WTC11 (cell line): ENCODE measurements at regions not wholly inside any gene's neighbourhood (a gene's known extent, or its start where the extent isn't known, plus 50 kb on each side); places are given as distances from the start of the nearest gene placed in this dataset.

Experiments
- ATAC-seq: fragments of 200-7000 bp; cut with Tn5 transposase; 2 replicates; pipeline ENCODE4 v1.10.0; 2021; ENCODE audit warnings: mild to moderate bottlenecking, moderate library complexity
- CTCF ChIA-PET: fragments of 300-600 bp; sonication (Branson Sonifier 250); formaldehyde crosslinking; loops from one replicate; lab custom pipeline; 2021; ENCODE audit warnings: antibody characterized with exemption; lab: Charles Lee
- POLR2A ChIA-PET: fragments of 350-600 bp; sonication (Branson Sonifier 250); formaldehyde crosslinking; loops from one replicate; lab custom pipeline; 2021; ENCODE audit warnings: antibody characterized with exemption; lab: Charles Lee
- DNase-seq: peaks from one replicate; pipeline ENCODE4 v3.0.0; 2021; ENCODE audit warnings: low spot score
- H3K27ac Mint-ChIP-seq: 2 replicates; pipeline ENCODE4 v1.8.0; 2021; ENCODE audit warnings: mixed read lengths
- H3K27me3 Mint-ChIP-seq: 2 replicates; pipeline ENCODE4 v1.8.0; 2021; ENCODE audit warnings: low read depth, mild to moderate bottlenecking, moderate library complexity, mixed read lengths
- H3K36me3 Mint-ChIP-seq: 2 replicates; pipeline ENCODE4 v1.8.0; 2021; ENCODE audit warnings: mixed read lengths
- H3K4me1 Mint-ChIP-seq: 2 replicates; pipeline ENCODE4 v1.8.0; 2022; ENCODE audit warnings: mixed read lengths
- H3K4me3 Mint-ChIP-seq: 2 replicates; pipeline ENCODE4 v1.8.0; 2021; ENCODE audit warnings: mild to moderate bottlenecking, moderate library complexity, mixed read lengths
- H3K9me3 Mint-ChIP-seq: 2 replicates; pipeline ENCODE4 v1.8.0; 2021; ENCODE audit warnings: mixed read lengths
- CREB1 ChIP-seq: sonication (generic); formaldehyde crosslinking; IDR thresholded peaks from 2 replicates; pipeline ENCODE4 v1.8.0; 2023; ENCODE audit warnings: mild to moderate bottlenecking, missing genetic modification reagents
- FOXP1 ChIP-seq: sonication (generic); formaldehyde crosslinking; IDR thresholded peaks from 2 replicates; pipeline ENCODE4 v1.8.0; 2022; ENCODE audit warnings: missing genetic modification reagents, mild to moderate bottlenecking, moderate library complexity, borderline replicate concordance
- GRHL2 ChIP-seq: fragments of 250-450 bp; sonication (Bioruptor Pico); IDR thresholded peaks from 2 replicates; pipeline ENCODE4 v1.8.0; 2022; ENCODE audit warnings: mild to moderate bottlenecking, moderate library complexity; ENCODE audit not compliant: insufficient replicate concordance, severe bottlenecking
- MYBL2 ChIP-seq: sonication (generic); formaldehyde crosslinking; IDR thresholded peaks from 2 replicates; pipeline ENCODE4 v1.8.1; 2023; ENCODE audit warnings: mild to moderate bottlenecking, moderate library complexity, missing genetic modification reagents
- RELA ChIP-seq: sonication (generic); formaldehyde crosslinking; IDR thresholded peaks from 2 replicates; pipeline ENCODE4 v1.8.1; 2022; ENCODE audit warnings: missing genetic modification reagents, mild to moderate bottlenecking, borderline replicate concordance
- RORB ChIP-seq: fragments of 250-450 bp; sonication (Bioruptor Pico); IDR thresholded peaks from 2 replicates; pipeline ENCODE4 v1.9.0; 2021; ENCODE audit warnings: mild to moderate bottlenecking
- SMAD3 ChIP-seq: sonication (generic); formaldehyde crosslinking; IDR thresholded peaks from 2 replicates; pipeline ENCODE4 v1.8.0; 2022; ENCODE audit warnings: missing genetic modification reagents, mild to moderate bottlenecking, borderline replicate concordance
- SP1 ChIP-seq: sonication (generic); formaldehyde crosslinking; conservative IDR thresholded peaks from 2 replicates; pipeline ENCODE4 v1.8.1; 2022; ENCODE audit warnings: missing genetic modification reagents
- ZBTB21 ChIP-seq: sonication (generic); formaldehyde crosslinking; IDR thresholded peaks from 2 replicates; pipeline ENCODE4 v1.8.1; 2023; ENCODE audit warnings: mild to moderate bottlenecking, missing genetic modification reagents, borderline replicate concordance
- ZNF219 ChIP-seq: sonication (generic); formaldehyde crosslinking; IDR thresholded peaks from 2 replicates; pipeline ENCODE4 v1.8.0; 2023; ENCODE audit warnings: missing genetic modification reagents, mild to moderate bottlenecking, borderline replicate concordance
- ZNF317 ChIP-seq: sonication (generic); formaldehyde crosslinking; IDR thresholded peaks from 2 replicates; pipeline ENCODE4 v1.8.1; 2023; ENCODE audit warnings: low read depth, mild to moderate bottlenecking, moderate library complexity, missing genetic modification reagents, borderline replicate concordance
- TF ChIP-seq, protein P1 (sequence below): sonication (generic); formaldehyde crosslinking; IDR thresholded peaks from 2 replicates; pipeline ENCODE4 v1.8.0; 2023; ENCODE audit warnings: missing genetic modification reagents, mild to moderate bottlenecking, borderline replicate concordance
- TF ChIP-seq, protein P2 (sequence below): sonication (generic); formaldehyde crosslinking; IDR thresholded peaks from 2 replicates; pipeline ENCODE4 v1.8.1; 2022; ENCODE audit warnings: missing genetic modification reagents, borderline replicate concordance
- TF ChIP-seq, protein P3 (sequence below): sonication (generic); formaldehyde crosslinking; IDR thresholded peaks from 2 replicates; pipeline ENCODE4 v1.8.0; 2022; ENCODE audit warnings: mild to moderate bottlenecking, missing genetic modification reagents
- TF ChIP-seq, protein P4 (sequence below): fragments of 200-600 bp; IDR thresholded peaks from 2 replicates; pipeline ENCODE4 v1.8.0; 2022; ENCODE audit warnings: antibody characterized with exemption
- TF ChIP-seq, protein P5 (sequence below): sonication (generic); formaldehyde crosslinking; IDR thresholded peaks from 2 replicates; pipeline ENCODE4 v1.8.1; 2023; ENCODE audit warnings: mild to moderate bottlenecking, moderate library complexity, missing genetic modification reagents

DNA sequence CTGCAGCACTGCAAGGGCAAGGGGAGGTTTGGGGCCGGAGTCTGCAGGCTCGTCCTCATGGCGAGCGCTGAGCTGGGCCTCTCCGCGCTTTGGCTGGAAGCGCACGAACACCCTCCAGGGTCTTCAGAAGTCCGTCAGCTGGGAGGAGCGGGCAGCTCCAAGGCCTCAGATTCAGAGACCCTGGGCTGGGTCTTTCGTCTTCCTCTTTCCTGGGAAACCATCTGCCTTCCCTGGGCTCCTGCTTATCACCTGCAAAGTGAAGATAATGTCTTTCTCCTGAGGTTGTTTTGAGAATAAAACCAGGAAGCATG lies 525.6 kb downstream of the BRD1 start:
- Mint-ChIP-seq H3K27me3 (peaks cover 4% of the 10 kb centered on the region; the same call in 1 of the 2 replicates), H3K4me1 (peaks cover 5% of the 10 kb centered on the region; the same call in 1 of the 2 replicates), H3K4me3 (no peak overlapping the region), H3K9me3 (no peaks in the 10 kb centered on the region), H3K36me3 (no peaks in the 10 kb centered on the region), H3K27ac (no peak overlapping the region)
- CTCF ChIA-PET: interaction anchor here (3.0 kb wide), 1 partner anchor 255 kb away, joined by 14 read pairs; no protein-coding TSS in a partner anchor
- POLR2A ChIA-PET: no interaction called here
- ATAC-seq: no peak
- no peak for DNase-seq
- TF ChIP-seq, protein P1, sequence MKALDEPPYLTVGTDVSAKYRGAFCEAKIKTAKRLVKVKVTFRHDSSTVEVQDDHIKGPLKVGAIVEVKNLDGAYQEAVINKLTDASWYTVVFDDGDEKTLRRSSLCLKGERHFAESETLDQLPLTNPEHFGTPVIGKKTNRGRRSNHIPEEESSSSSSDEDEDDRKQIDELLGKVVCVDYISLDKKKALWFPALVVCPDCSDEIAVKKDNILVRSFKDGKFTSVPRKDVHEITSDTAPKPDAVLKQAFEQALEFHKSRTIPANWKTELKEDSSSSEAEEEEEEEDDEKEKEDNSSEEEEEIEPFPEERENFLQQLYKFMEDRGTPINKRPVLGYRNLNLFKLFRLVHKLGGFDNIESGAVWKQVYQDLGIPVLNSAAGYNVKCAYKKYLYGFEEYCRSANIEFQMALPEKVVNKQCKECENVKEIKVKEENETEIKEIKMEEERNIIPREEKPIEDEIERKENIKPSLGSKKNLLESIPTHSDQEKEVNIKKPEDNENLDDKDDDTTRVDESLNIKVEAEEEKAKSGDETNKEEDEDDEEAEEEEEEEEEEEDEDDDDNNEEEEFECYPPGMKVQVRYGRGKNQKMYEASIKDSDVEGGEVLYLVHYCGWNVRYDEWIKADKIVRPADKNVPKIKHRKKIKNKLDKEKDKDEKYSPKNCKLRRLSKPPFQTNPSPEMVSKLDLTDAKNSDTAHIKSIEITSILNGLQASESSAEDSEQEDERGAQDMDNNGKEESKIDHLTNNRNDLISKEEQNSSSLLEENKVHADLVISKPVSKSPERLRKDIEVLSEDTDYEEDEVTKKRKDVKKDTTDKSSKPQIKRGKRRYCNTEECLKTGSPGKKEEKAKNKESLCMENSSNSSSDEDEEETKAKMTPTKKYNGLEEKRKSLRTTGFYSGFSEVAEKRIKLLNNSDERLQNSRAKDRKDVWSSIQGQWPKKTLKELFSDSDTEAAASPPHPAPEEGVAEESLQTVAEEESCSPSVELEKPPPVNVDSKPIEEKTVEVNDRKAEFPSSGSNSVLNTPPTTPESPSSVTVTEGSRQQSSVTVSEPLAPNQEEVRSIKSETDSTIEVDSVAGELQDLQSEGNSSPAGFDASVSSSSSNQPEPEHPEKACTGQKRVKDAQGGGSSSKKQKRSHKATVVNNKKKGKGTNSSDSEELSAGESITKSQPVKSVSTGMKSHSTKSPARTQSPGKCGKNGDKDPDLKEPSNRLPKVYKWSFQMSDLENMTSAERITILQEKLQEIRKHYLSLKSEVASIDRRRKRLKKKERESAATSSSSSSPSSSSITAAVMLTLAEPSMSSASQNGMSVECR (CRISPR knock-in tag): no peak
- TF ChIP-seq ZBTB21 (CRISPR knock-in tag) (no peak), SMAD3 (CRISPR knock-in tag) (no peak), RORB (no peak), ZNF317 (CRISPR knock-in tag) (no peak), ZNF219 (CRISPR knock-in tag) (no peak), CREB1 (CRISPR knock-in tag) (no peak), SP1 (CRISPR knock-in tag) (no peak), GRHL2 (CRISPR knock-in tag) (no peak), RELA (CRISPR knock-in tag) (no peak), FOXP1 (no peak)
- TF ChIP-seq, protein P2, sequence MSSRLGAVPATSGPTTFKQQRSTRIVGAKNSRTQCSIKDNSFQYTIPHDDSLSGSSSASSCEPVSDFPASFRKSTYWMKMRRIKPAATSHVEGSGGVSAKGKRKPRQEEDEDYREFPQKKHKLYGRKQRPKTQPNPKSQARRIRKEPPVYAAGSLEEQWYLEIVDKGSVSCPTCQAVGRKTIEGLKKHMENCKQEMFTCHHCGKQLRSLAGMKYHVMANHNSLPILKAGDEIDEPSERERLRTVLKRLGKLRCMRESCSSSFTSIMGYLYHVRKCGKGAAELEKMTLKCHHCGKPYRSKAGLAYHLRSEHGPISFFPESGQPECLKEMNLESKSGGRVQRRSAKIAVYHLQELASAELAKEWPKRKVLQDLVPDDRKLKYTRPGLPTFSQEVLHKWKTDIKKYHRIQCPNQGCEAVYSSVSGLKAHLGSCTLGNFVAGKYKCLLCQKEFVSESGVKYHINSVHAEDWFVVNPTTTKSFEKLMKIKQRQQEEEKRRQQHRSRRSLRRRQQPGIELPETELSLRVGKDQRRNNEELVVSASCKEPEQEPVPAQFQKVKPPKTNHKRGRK (CRISPR knock-in tag): no peak
- TF ChIP-seq, protein P3, sequence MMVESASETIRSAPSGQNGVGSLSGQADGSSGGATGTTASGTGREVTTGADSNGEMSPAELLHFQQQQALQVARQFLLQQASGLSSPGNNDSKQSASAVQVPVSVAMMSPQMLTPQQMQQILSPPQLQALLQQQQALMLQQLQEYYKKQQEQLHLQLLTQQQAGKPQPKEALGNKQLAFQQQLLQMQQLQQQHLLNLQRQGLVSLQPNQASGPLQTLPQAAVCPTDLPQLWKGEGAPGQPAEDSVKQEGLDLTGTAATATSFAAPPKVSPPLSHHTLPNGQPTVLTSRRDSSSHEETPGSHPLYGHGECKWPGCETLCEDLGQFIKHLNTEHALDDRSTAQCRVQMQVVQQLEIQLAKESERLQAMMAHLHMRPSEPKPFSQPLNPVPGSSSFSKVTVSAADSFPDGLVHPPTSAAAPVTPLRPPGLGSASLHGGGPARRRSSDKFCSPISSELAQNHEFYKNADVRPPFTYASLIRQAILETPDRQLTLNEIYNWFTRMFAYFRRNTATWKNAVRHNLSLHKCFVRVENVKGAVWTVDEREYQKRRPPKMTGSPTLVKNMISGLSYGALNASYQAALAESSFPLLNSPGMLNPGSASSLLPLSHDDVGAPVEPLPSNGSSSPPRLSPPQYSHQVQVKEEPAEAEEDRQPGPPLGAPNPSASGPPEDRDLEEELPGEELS (CRISPR knock-in tag): no peak

DNA sequence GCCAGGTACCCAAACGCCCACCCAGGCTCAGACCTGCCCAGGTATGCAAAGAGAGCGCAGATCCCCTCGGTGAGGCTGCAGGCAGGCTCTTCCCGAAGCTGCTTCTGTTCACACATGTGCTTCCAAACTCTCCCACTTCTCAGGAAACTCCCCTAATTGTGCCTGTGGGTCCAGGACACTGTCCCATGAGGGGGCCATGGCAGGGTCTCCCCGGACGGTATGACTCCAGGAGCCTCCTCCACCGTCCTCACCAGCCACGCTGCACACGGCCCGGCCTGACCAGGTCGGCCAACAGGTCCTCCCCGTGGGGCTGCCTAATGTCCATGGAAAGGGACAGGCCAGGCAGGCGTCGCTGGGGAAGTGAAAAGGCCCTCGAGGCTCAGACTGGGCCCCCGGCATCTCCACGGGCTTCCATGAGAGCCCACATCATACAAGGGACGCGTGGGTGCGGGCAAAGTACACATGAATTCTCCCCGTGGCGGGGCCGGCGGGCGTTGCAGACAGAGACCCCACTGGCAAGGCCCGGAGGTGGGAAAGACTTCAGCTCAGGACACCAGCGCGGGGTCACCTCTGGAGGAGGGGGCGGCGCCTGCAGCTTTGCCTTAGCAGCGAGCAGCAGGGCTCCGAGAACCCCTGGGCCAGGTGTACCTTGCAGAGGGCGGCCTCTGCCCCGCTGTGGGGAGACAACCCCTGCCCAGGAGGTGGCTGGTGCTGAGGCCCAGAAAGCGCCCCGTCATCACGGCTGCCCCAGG lies 526.1 kb downstream of the BRD1 start:
- Mint-ChIP-seq H3K27ac (no peak overlapping the region), H3K27me3 (peaks cover 4% of the 10 kb centered on the region; the same call in 1 of the 2 replicates), H3K9me3 (no peaks in the 10 kb centered on the region), H3K36me3 (no peaks in the 10 kb centered on the region), H3K4me1 (peaks cover 5% of the 10 kb centered on the region; the same call in 1 of the 2 replicates), H3K4me3 (no peak overlapping the region)
- ChIA-PET POLR2A (no interaction called here), CTCF (interaction anchor here (3.0 kb wide), 1 partner anchor 255 kb away, joined by 14 read pairs; no protein-coding TSS in a partner anchor)
- TF ChIP-seq, protein P4, sequence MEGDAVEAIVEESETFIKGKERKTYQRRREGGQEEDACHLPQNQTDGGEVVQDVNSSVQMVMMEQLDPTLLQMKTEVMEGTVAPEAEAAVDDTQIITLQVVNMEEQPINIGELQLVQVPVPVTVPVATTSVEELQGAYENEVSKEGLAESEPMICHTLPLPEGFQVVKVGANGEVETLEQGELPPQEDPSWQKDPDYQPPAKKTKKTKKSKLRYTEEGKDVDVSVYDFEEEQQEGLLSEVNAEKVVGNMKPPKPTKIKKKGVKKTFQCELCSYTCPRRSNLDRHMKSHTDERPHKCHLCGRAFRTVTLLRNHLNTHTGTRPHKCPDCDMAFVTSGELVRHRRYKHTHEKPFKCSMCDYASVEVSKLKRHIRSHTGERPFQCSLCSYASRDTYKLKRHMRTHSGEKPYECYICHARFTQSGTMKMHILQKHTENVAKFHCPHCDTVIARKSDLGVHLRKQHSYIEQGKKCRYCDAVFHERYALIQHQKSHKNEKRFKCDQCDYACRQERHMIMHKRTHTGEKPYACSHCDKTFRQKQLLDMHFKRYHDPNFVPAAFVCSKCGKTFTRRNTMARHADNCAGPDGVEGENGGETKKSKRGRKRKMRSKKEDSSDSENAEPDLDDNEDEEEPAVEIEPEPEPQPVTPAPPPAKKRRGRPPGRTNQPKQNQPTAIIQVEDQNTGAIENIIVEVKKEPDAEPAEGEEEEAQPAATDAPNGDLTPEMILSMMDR: no peak
- TF ChIP-seq MYBL2 (CRISPR knock-in tag) (no peak), FOXP1 (no peak), CREB1 (CRISPR knock-in tag) (no peak)
- TF ChIP-seq, protein P5, sequence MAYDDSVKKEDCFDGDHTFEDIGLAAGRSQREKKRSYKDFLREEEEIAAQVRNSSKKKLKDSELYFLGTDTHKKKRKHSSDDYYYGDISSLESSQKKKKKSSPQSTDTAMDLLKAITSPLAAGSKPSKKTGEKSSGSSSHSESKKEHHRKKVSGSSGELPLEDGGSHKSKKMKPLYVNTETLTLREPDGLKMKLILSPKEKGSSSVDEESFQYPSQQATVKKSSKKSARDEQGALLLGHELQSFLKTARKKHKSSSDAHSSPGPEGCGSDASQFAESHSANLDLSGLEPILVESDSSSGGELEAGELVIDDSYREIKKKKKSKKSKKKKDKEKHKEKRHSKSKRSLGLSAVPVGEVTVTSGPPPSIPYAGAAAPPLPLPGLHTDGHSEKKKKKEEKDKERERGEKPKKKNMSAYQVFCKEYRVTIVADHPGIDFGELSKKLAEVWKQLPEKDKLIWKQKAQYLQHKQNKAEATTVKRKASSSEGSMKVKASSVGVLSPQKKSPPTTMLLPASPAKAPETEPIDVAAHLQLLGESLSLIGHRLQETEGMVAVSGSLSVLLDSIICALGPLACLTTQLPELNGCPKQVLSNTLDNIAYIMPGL (CRISPR knock-in tag): no peak
- ATAC-seq: no peak
- no peak for DNase-seq
